Stimulated activated CD4-positive, alpha-beta T cell treated with anti-CD3 and anti-CD28 coated beads, Interleukin-1b, Interleukin-23, amount 100 ng/mL, for 24 hours (primary cell): ENCODE measurements at regions not wholly inside any gene's neighbourhood (a gene's known extent, or its start where the extent isn't known, plus 50 kb on each side); places are given as distances from the start of the nearest gene placed in this dataset.

Experiments used
- DNase-seq, 4 experiments: peaks; one replicate each; pipeline ENCODE4 v3.0.0-alpha.2; 2020; ENCODE audit warnings: low read depth in 4 of 4, low spot score in 1 of 4

DNA sequence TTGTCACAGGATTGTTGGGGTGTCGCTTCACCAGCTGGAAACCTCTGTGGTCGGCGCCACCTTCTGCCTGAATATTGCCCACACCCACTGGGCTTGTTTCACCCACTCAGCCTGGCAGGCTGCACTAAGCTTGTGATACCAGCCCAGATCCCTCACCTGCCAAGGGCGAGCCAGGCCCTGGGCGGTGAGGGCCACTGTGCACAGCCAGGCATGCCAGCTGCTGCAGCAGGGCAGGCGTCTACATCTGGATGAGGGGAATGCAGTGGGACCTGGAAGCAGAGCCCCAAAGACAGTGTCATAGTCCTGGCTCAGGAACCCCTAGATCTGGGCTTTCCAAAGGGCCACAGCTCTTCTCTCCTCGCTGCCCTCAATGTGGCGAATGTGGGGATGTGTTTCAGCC is 1307.5 kb downstream of the GRIK2 start:
- DNase-seq = no peak

DNA sequence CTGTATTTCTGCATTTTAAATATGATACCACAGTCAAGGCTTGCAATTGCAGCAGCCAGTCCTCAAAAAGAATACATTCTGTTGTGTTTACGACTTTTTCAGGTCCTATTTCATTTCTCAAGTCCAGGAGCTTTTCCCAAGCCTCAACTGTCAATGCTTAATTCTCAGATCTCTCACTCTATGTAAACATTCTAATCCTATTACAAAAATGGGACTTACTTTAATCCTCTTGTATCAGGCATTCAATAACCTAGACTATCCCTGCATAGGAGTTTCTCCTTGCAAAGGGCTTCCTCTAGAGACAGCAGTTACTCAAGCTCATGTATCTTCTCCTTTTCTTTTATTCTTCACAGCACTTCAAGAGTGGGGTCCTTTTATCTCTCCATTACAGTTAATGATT is 1293.0 kb downstream of the GRIK2 start:
- DNase-seq = no peak

DNA sequence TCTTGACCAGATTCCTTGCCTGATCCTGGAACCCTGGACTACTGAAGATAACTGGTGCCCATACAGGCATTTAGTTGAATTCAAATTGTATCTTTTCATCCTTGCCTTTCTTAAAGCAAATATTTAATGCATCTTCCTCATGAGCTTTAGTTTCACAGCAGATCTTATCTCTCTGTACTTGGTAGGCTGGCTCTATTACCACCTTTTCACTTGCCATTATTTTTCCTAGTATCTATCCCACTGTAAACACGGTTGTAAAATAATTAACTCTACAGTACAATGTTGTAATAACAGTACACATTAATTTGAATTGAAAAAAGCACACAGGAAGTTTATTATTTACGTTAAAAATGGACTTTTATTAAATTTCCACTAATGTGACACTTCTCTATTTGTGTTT is 1286.9 kb downstream of the GRIK2 start:
- DNase-seq = no peak

DNA sequence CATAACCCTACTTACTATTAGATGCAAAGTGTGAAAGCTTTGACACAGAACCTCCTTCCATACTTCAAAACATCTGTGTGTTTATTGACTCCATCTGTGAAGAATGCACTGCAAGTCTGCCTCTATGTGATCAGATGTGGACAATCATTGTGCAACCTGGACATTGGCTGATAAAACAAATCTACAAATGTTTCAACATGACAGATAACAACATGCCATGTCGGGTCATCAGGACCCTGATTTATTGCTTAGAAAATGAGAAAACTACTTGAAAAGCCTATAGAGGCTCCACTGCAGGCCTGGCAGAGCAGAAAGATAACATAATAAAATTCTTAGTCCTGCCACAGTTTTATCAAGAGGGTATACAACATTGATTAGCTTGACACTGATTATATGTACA is 1286.4 kb downstream of the GRIK2 start:
- no peak for DNase-seq

DNA sequence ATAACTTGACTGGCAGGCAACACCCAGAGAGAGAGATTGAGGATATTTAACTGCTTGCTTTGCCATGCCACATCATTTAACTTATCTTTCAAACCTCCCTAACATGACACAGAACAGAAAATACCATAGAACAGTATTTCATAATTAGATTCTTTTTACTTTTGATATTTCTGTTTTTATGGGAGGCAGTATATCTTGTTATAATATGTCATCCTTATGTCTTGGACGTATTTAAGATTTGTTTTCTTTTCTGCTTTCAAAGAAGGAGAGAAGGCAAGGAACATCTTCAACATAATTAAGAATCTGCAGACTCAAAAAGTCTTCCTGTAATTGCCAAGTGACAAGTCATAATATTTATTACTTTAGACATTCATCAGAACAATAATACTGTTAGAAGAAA is 1283.7 kb downstream of the GRIK2 start:
- no peak for DNase-seq

DNA sequence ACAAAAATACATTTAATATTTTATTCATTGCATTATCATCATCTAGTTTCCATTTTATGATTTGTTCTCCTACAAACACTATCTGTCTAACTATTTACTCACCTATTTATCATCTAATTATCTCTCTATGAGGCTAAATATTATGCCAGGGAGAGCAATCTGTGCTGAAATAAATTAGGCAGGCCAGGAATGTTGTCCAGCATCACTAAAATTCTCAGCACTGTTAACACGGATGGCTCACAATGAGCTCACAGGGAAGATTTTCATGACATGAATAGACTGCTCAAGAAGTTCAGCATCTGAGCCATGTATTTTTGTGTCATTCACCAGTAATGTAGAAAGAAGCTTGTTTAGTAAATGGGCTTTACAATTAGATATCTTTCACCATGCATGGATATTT is 1277.2 kb downstream of the GRIK2 start:
- no peak for DNase-seq

DNA sequence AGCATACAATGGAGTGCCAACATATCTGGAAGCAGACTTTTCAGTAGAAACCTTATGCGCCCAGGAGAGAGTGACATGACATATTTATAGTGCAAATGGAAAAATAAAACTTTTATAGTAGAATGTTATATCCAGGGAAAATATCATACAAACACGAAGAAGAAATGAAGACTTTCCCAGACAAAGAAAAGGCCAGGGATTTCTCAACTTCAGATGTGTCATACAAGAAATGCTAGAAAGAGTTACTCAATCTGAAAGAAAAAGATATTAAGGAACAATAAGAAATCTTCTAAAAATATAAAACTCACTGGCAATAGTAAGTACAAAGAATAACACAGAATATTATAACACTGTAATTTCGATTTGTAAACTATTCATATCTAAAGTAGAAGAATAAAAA is 1269.3 kb downstream of the GRIK2 start:
- DNase-seq = no peak

DNA sequence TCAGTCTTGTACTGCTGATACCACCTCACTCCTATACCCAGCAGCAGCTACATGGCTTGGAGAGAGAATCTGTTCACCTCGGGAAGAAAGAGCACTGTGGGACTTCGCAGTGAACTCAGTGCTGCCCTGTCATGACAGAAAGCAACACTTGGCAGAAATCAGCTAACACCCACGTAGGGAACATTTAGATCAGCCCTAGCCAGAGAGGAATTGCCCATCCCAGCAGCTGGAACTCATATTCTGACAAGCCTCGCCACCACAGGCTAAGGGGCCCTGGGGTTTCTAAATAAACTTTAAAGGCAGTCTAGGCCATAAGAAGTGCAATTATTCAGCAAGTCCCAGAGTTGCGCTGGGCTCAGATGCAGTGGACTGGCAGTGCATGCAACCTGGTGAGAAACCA is 1266.8 kb downstream of the GRIK2 start:
- DNase-seq = no peak

DNA sequence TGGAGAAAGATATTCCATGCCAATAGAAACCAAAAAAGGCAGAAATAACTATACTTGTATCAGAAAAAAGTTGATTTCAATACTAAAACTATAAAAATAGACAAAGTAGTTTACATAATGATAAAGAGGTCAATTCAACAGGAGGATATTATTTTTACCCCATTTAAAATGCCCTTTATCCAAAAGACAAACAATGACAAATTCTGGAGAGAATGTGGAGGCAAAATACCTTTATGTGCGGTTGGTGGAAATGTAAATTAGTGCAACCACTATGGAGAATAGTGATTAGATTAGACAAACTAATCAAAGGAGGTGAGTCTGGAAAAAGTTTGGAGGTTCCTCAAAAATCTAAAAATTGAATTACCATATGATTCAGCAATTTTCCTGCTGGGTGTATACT is 1262.3 kb downstream of the GRIK2 start:
- DNase-seq = no peak

DNA sequence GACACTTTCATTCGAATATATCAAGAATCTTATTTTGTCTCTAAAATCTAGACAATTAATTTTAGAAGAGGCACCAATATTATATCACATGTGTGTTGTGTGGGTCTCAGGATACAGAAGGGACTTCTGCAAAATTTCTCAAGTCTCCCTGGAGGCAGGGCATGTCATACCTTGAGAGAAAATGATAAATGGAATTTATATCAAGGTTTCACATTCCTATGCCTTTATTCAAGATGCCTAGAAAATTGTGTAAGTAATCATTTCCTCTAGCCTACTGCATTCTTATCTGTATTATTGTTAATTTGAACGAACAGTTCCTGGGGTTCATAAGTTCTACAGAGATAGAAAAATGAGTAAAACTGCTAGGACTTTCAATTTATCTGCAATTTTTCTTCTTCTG is 1247.9 kb downstream of the GRIK2 start:
- no peak for DNase-seq

DNA sequence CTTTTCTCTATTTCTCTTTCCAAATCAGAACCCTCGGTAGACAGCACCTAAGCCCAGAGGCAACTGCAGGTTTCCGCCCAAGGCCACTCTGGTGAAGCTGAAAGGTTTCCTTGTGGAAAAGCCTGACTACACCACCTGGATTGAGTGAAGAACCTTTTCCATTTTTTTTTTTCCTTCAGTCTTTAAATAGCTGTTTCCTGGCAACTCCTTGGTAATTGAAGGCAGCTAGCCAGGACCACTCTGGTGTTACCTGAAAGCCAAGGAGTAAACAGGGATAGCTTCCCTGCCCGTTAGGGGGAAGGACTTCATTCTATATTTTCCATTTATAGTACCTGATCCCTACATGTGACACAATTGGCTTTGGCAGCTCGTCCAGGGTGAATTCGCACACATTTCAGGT is 1238.4 kb downstream of the GRIK2 start:
- DNase-seq = no peak

DNA sequence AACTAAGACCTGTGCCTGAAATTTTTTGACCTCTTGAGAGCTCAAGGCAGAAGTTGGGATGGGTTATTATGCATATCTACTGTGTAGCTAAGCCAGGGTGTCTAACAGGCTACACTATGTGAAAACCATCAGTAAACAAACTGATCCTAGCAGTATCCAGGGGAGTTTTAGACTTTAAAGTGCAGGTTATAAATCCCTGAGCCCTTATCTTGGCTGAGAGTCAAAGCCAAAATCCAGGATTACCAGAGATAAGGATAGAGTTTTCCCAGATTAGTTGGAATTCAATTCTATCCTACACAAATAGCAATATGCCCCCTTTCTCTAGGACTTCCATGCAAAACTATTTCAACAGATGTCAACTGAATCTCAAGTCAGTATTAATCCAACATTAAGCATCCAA is 1229.7 kb downstream of the GRIK2 start:
- no peak for DNase-seq

DNA sequence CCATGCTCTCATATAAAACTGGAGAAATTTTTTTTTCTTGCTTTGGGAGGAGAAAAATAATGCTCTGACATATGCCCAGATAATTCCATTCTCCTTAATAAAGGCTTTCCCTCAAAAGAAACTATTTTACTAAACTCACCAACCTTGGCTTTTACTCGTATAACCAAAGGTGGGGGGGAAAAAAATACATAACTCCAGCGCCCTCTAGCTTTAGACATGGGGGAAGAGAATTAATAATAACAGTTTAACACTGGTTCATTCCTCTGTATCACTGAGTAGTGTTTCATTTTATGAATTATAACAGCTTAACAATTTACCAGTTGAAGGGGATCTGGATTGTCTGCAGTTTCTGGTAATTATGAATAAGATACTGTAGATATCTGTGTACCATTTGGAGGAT is 1226.1 kb downstream of the GRIK2 start:
- DNase-seq = no peak

DNA sequence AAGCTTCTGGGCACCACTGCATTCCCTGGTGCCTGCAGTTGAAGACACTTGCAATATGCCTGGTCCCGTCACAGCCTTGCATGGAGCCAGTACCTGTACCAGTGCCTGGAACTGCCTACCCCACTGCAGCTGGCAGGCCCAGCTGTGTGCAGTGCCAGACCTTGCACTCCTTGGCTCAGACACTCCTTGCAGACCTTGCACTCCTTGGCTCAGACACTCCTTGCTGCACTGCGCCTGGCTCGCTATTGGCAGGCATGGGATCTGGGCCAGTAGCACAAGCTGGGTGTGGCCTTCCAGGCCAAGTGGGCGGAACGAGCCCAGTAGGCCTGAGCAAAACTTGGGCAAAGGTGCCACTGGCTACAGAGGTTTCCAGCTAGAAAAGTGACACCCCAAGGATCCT is 1189.1 kb downstream of the GRIK2 start:
- DNase-seq = no peak

DNA sequence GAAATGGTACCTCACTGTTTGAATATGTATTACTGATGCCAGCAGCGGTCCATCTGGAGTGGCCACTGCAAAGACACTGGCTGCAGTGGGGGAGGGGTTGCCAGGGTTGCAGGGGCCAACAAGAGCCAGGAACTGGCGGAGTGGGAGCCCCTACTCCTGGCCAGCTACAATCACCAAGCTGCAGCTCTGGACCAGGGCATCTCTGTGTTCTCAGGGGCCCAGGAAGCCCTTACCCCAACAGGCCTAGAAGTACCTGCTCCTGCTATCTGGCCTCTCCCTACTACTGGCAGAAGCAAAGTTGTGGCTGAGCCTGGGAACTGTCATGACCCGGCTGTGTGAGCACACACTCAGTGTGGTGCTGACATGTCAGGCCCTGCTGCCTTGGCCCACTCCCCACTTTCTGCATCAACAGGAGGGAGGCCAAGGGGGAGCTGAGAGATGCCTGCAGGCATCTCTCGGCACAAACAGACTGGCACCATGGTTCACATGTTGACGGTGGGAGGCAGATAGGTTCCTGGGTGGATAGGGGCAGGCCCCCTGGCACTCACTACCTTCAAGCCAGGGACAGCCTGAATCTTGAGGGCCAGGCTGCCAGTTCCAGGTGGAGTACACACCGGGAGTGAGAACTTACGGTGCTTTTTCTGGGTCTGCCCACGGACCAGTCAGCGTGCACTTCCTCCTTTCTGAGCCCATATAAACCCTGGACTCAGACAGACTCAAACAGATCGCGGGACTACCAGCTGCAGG is 1188.0 kb downstream of the GRIK2 start:
- no peak for DNase-seq

DNA sequence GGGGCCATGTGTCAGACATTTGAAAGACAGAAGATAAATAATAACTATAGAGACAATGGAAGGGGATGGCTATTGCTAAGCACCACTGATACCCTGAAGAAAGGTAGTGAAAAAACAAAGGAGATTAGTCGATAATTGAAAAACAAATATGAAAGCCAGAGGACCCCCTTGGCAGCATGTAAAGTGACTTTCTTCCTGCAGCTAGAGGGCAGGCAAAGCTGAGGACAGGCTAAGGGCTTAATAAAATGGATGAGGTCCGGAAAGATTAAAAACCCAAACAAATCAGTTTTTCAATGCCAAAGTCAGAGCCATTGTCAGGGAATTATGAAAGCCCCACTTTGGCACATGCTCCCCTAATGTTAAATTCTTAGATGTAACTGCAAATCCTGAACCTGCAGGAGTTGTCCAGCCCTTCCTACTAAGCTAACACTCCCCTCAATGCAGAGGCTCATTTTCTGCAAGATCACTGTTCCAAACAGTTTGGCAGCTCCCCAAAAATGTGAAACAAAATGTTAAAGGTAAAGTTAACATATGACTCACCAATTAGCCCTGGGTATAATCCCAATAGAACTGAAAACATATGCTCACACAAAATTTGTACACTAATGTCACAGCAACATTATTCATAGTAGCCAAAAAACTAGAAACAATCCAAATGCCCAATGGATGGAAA is 1177.9 kb downstream of the GRIK2 start:
- DNase-seq = no peak

DNA sequence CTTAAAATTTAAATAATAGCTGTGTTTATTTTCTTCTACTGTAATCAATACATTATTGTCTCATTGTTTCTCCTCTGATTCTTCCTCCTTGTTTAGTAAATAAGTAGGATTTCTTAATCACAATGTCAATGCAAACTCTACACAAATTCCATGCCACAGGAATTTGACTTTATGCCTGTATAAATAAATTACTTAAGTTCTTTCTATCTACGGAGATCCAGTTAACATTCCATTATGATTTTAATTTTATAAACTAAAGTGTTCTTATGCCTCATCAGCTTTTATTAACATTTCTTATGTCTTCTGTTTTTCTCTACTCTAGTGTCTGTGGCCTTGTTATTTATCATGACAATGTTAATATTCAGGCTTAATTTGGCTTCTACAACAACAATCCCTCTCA is 1169.2 kb downstream of the GRIK2 start:
- DNase-seq = no peak

DNA sequence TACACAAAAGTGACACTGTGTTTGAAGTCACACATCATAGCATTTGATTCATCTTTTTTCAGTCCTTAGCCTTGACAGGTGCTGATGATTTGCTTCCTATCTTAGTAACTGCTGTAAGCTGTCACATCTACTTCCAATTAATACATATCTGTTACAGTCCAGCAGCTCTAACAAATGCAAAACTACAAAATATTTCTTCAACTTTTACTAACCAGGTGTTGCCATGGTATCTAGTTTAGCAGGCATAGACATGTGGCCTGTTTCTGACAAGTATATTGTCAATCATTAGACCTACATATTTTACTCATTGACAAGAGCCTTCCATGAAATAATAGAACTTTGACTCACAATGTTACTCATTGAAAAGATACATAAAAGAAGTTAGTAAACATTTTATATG is 1159.7 kb downstream of the GRIK2 start:
- no peak for DNase-seq

DNA sequence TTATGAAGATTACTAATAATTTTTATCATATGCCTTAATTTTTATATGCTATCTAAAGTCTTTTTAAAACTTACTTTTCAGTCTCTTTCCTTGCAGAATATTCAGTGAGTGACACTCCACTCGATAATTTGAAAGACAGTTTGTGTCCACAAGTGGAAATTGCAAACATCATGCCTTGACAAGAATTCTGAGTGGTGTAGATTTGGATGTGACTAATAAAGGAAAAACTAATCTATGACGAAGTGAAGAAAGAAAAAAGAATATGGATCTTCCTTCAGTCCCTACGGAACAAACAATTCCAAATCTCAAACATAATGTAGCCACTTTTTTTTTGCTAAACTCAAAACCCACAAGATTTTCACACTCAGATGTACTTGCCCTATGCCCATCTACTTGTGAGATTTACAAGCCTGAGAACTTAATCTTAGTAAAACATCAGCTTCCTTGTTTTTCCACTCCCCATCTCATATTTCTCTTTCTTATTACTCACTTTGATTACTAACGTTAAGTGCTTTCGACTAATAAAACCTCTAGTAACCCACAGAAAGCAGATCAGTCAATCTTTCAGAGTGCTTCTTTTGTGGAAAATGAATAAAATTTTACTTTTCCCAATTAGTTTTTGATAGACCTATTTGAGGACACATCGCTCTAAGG is 1155.8 kb downstream of the GRIK2 start:
- DNase-seq = no peak

DNA sequence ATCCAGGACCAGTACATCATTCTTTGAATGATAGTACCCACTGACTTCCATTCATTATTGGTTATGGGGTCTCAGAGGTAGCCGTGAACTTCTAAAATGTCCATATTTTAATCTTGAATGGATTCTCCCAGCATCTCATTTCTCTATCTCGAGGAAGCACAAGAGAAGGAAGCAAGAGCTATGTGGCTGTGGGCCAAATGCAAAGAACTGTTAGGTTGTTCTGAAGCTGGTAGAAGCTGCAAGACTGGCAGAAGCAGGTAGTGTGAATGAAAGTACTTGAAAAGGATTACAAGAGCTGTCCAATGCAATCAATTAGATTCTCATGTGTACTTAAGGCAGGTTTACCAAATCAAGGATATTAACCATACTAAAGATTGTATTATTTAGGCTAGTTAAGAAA is 1131.8 kb downstream of the GRIK2 start:
- no peak for DNase-seq

DNA sequence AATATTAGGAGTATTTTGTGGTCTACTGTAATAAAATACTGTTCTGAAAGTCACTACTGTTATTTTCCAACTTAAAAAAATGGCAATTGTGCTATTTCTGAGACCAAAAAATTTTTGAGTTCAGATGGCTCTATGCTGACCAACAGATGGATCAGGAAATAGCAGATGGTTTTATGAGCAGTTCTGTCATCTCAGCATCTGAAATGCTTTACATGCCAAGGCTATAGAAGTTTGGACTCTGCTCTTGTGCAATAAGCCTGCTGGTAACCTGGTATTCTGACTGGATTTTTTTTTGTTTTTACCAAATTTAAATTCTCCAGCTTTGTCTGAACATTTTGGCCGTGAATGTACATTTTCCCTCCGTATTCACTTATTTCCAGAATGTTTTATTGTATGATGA is 1127.5 kb downstream of the GRIK2 start:
- no peak for DNase-seq

DNA sequence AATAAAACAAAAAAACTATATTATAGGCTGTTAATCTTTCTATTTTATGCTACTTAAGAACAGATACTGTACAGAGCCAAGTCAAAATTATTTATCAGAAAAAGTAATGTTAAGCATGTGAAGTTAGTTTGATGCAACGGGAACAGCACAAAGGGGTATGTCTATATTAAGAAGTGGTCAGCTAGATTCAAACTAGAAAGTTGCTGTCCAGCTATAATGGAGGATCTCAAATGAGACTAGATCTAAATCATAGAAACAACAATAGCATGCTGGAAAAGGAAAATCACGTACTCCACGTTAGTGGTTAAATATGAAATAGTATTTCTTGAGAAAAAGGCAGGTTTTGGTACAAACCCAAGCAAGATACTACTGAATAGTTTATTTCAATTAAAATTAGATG is 1124.0 kb downstream of the GRIK2 start:
- DNase-seq = no peak

DNA sequence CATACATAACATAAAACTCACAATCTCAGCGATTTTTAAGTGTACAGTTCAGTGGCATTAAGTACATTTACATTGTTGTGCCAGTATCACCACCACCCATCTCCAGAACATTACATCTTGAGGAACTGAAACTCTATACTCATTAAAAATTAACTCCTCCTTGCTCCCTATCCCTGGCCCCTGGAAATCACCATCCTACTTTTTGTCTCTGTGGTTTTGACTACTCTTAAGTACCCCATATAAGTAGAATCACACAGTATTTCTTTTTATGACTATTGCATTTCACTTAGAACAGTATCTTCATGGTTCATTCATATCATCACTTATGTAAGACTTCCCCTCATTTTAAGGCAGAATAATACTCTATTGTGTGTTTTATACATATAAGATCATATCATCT is 1108.1 kb downstream of the GRIK2 start:
- DNase-seq = no peak
